Naive B cell (primary cell): ENCODE measurements at regions not wholly inside any gene's neighbourhood (a gene's known extent, or its start where the extent isn't known, plus 50 kb on each side); places are given as distances from the start of the nearest gene placed in this dataset.

ENCODE experiments used
- ATAC-seq, 2 donors: fragments of 150-1000 bp; cut with Tn5 transposase; 2 replicates each; pipeline ENCODE4 v1.10.0; 2021; ENCODE audit warnings: low read depth in 2 of 2, mild to moderate bottlenecking in 2 of 2, moderate library complexity in 2 of 2
- DNase-seq: peaks from one replicate; pipeline ENCODE4 v3.0.0; 2022
- H3K27ac Mint-ChIP-seq, 6 donors: one replicate each; pipeline ENCODE4 v1.8.0; 2020 to 2022; ENCODE audit warnings: mild to moderate bottlenecking in 6 of 6, mixed read lengths in 6 of 6, moderate library complexity in 5 of 6, inconsistent platforms in 2 of 6
- H3K27me3 Mint-ChIP-seq, 3 donors: one replicate each; pipeline ENCODE4 v1.8.0; 2021 to 2022; ENCODE audit warnings: mixed read lengths in 3 of 3, mild to moderate bottlenecking in 1 of 3
- H3K36me3 Mint-ChIP-seq, 2 donors: one replicate each; pipeline ENCODE4 v1.8.0; 2020 to 2022; ENCODE audit warnings: mixed read lengths in 2 of 2, inconsistent platforms in 1 of 2, mild to moderate bottlenecking in 1 of 2
- H3K4me1 Mint-ChIP-seq, 3 donors: one replicate each; pipeline ENCODE4 v1.8.0; 2020 to 2022; ENCODE audit warnings: mixed read lengths in 3 of 3, inconsistent platforms in 1 of 3, mild to moderate bottlenecking in 1 of 3, moderate library complexity in 1 of 3
- H3K4me3 Mint-ChIP-seq, 8 donors: one replicate each; pipeline ENCODE4 v1.8.0; 2020 to 2022; ENCODE audit warnings: mild to moderate bottlenecking in 8 of 8, mixed read lengths in 8 of 8, moderate library complexity in 8 of 8, inconsistent platforms in 2 of 8
- H3K9me3 Mint-ChIP-seq, 7 donors: one replicate each; pipeline ENCODE4 v1.8.0; 2020 to 2022; ENCODE audit warnings: mixed read lengths in 7 of 7, mild to moderate bottlenecking in 5 of 7, inconsistent platforms in 2 of 7, moderate library complexity in 1 of 7

- ATAC-seq = no peak
- H3K27ac Mint-ChIP-seq = no peak overlapping the region
- H3K36me3 Mint-ChIP-seq = no peaks in the 10 kb centered on the region
- DNase-seq = no peak
- no peaks in the 10 kb centered on the region for H3K4me1 Mint-ChIP-seq
- no peaks in the 10 kb centered on the region for H3K27me3 Mint-ChIP-seq
- H3K9me3 Mint-ChIP-seq = peaks cover 0 to 2% (median 0%) of the 10 kb centered on the region in 7 donors
- H3K4me3 Mint-ChIP-seq = no peak overlapping the region
These were observed 192.3 kb upstream of the GLI3 start for GRCh38 chr7:42429339-42429738.

GRCh38 chr7:42426163-42426562, 189.2 kb upstream of the GLI3 start:
- H3K36me3 Mint-ChIP-seq = no peaks in the 10 kb centered on the region
- H3K4me1 Mint-ChIP-seq = no peaks in the 10 kb centered on the region

GRCh38 chr7:42414941-42415505, 178.0 kb upstream of the GLI3 start:
- ATAC-seq (no peak), DNase-seq (no peak)
- H3K4me3 Mint-ChIP-seq = no peak overlapping the region
- H3K9me3 Mint-ChIP-seq = peaks cover 0 to 5% (median 0%) of the 10 kb centered on the region in 7 donors
- no peaks in the 10 kb centered on the region for H3K4me1 Mint-ChIP-seq
- H3K36me3 Mint-ChIP-seq = no peaks in the 10 kb centered on the region
- peaks cover 0 to 3% (median 0%) of the 10 kb centered on the region in 3 donors for H3K27me3 Mint-ChIP-seq
- no peak overlapping the region for H3K27ac Mint-ChIP-seq

More at GRCh38 chr7:42426163-42426562, 189.2 kb upstream of the GLI3 start:
- ATAC-seq = no peak
- H3K27ac Mint-ChIP-seq = no peak overlapping the region
- DNase-seq = no peak
- no peak overlapping the region for H3K4me3 Mint-ChIP-seq
- H3K27me3 Mint-ChIP-seq = peaks cover 4 to 16% (median 8%) of the 10 kb centered on the region in 3 donors
- peaks cover 0 to 2% (median 0%) of the 10 kb centered on the region in 7 donors for H3K9me3 Mint-ChIP-seq

GRCh38 chr7:42414028-42414427, 177.0 kb upstream of the GLI3 start:
- Mint-ChIP-seq H3K4me3 (no peak overlapping the region), H3K9me3 (peaks cover 0 to 5% (median 0%) of the 10 kb centered on the region in 7 donors), H3K36me3 (no peaks in the 10 kb centered on the region), H3K4me1 (no peaks in the 10 kb centered on the region), H3K27me3 (peaks cover 0 to 3% (median 0%) of the 10 kb centered on the region in 3 donors), H3K27ac (no peak overlapping the region)
- no peak for DNase-seq
- ATAC-seq = no peak

GRCh38 chr7:42409296-42409695, 172.3 kb upstream of the GLI3 start:
- DNase-seq = no peak
- ATAC-seq = no peak
- Mint-ChIP-seq H3K27me3 (peaks cover 0 to 9% (median 0%) of the 10 kb centered on the region in 3 donors), H3K4me1 (no peaks in the 10 kb centered on the region), H3K36me3 (no peaks in the 10 kb centered on the region), H3K27ac (no peak overlapping the region), H3K9me3 (peaks cover 0 to 5% (median 0%) of the 10 kb centered on the region in 7 donors), H3K4me3 (no peak overlapping the region)

GRCh38 chr7:42407833-42408232, 170.8 kb upstream of the GLI3 start:
- no peak for ATAC-seq
- Mint-ChIP-seq H3K9me3 (no peaks in the 10 kb centered on the region), H3K27ac (no peak overlapping the region), H3K36me3 (no peaks in the 10 kb centered on the region), H3K4me1 (no peaks in the 10 kb centered on the region), H3K27me3 (peaks cover 0 to 9% (median 0%) of the 10 kb centered on the region in 3 donors), H3K4me3 (no peak overlapping the region)
- no peak for DNase-seq

- Mint-ChIP-seq H3K27me3 (peaks cover 0 to 9% (median 0%) of the 10 kb centered on the region in 3 donors), H3K36me3 (no peaks in the 10 kb centered on the region), H3K9me3 (no peaks in the 10 kb centered on the region), H3K4me3 (no peak overlapping the region), H3K4me1 (no peaks in the 10 kb centered on the region), H3K27ac (no peak overlapping the region)
- ATAC-seq = no peak
- no peak for DNase-seq
These were observed 170.2 kb upstream of the GLI3 start for GRCh38 chr7:42407021-42407710.

- H3K4me3 Mint-ChIP-seq = no peak overlapping the region
- H3K4me1 Mint-ChIP-seq = no peaks in the 10 kb centered on the region
- peaks cover 0 to 9% (median 0%) of the 10 kb centered on the region in 3 donors for H3K27me3 Mint-ChIP-seq
- DNase-seq (no peak), ATAC-seq (no peak)
- no peaks in the 10 kb centered on the region for H3K36me3 Mint-ChIP-seq
- H3K9me3 Mint-ChIP-seq = peaks cover 0 to 2% (median 0%) of the 10 kb centered on the region in 7 donors
- no peak overlapping the region for H3K27ac Mint-ChIP-seq
These were observed 169.3 kb upstream of the GLI3 start for GRCh38 chr7:42406358-42406757.

- peaks cover 0 to 3% (median 0%) of the 10 kb centered on the region in 7 donors for H3K9me3 Mint-ChIP-seq
- H3K4me1 Mint-ChIP-seq = no peaks in the 10 kb centered on the region
- ATAC-seq (no peak), DNase-seq (no peak)
- no peak overlapping the region for H3K4me3 Mint-ChIP-seq
- peaks cover 0 to 6% (median 0%) of the 10 kb centered on the region in 3 donors for H3K27me3 Mint-ChIP-seq
- no peaks in the 10 kb centered on the region for H3K36me3 Mint-ChIP-seq
- H3K27ac Mint-ChIP-seq = no peak overlapping the region
These were observed 168.8 kb upstream of the GLI3 start for GRCh38 chr7:42405782-42406181.

- peaks cover 0 to 6% (median 2%) of the 10 kb centered on the region in 3 donors for H3K27me3 Mint-ChIP-seq
- no peak overlapping the region for H3K27ac Mint-ChIP-seq
- no peaks in the 10 kb centered on the region for H3K4me1 Mint-ChIP-seq
- no peaks in the 10 kb centered on the region for H3K36me3 Mint-ChIP-seq
- H3K4me3 Mint-ChIP-seq = no peak overlapping the region
- peaks cover 0 to 3% (median 0%) of the 10 kb centered on the region in 7 donors for H3K9me3 Mint-ChIP-seq
- ATAC-seq = no peak
- DNase-seq = no peak
These were observed 166.8 kb upstream of the GLI3 start for GRCh38 chr7:42403831-42404230.

- Mint-ChIP-seq H3K9me3 (peaks cover 0 to 3% (median 0%) of the 10 kb centered on the region in 7 donors), H3K27me3 (peaks cover 0 to 4% (median 0%) of the 10 kb centered on the region in 3 donors), H3K4me3 (peak overlapping the region in 1 of 8 donors; percentile 37), H3K36me3 (no peaks in the 10 kb centered on the region), H3K27ac (no peak overlapping the region), H3K4me1 (no peaks in the 10 kb centered on the region)
- ATAC-seq (no peak), DNase-seq (no peak)
These were observed 164.0 kb upstream of the GLI3 start for GRCh38 chr7:42400961-42401360.

GRCh38 chr7:42400211-42400772, 163.3 kb upstream of the GLI3 start:
- Mint-ChIP-seq H3K4me3 (no peak overlapping the region), H3K27me3 (peaks cover 0 to 4% (median 0%) of the 10 kb centered on the region in 3 donors), H3K36me3 (no peaks in the 10 kb centered on the region), H3K9me3 (peaks cover 0 to 3% (median 0%) of the 10 kb centered on the region in 7 donors), H3K27ac (no peak overlapping the region), H3K4me1 (no peaks in the 10 kb centered on the region)
- ATAC-seq = no peak
- DNase-seq = no peak

GRCh38 chr7:42395607-42396006, 158.6 kb upstream of the GLI3 start:
- H3K27ac Mint-ChIP-seq = no peak overlapping the region
- H3K4me3 Mint-ChIP-seq = no peak overlapping the region
- H3K36me3 Mint-ChIP-seq = no peaks in the 10 kb centered on the region
- peaks cover 0 to 14% (median 9%) of the 10 kb centered on the region in 3 donors for H3K27me3 Mint-ChIP-seq
- H3K4me1 Mint-ChIP-seq = no peaks in the 10 kb centered on the region
- H3K9me3 Mint-ChIP-seq = no peaks in the 10 kb centered on the region
- ATAC-seq (no peak), DNase-seq (no peak)

GRCh38 chr7:42392826-42393225, 155.8 kb upstream of the GLI3 start:
- H3K9me3 Mint-ChIP-seq = no peaks in the 10 kb centered on the region
- no peaks in the 10 kb centered on the region for H3K36me3 Mint-ChIP-seq
- no peak overlapping the region for H3K4me3 Mint-ChIP-seq
- no peak for ATAC-seq
- H3K4me1 Mint-ChIP-seq = no peaks in the 10 kb centered on the region
- H3K27me3 Mint-ChIP-seq = peaks cover 0 to 10% (median 9%) of the 10 kb centered on the region in 3 donors
- no peak for DNase-seq
- H3K27ac Mint-ChIP-seq = no peak overlapping the region
